ENCODE measurements at regions not wholly inside any gene's neighbourhood (a gene's known extent, or its start where the extent isn't known, plus 50 kb on each side); places are given as distances from the start of the nearest gene placed in this dataset.
A peak's percentile ranks its signal among the peaks of the same experiment; 100 is the strongest.
"Not testable (repeated sequence)": the region's sequence is repeated elsewhere in the genome, so short reads cannot be mapped to it uniquely, and the experiment has no call there.

DNA sequence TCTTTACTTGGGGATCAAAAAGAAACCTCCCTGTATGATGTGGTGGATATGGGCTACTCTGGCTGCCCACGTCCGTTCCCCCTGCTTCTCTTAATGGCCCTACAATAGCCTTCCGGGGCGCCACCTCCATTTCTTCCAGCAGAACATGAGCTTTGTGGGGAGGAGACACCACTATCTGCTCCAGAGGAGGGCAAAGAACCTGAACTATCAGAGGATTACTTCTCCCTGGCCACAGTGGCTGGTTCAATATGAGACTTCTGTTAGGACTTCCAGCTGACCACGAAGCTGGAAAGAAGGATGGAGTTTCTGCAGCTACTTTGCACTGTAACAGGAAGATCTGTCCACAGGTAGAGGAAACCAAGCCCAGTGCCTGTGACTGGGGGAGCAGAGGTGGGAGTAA lies 72.8 kb downstream of the CLEC18A start:
- SMC1A ChIA-PET (ENCODE audit: uncharacterized antibody, unreplicated experiment); H3K9me3 ChIP-seq (replicated peaks; ENCODE audit: control insufficient read depth, insufficient read depth, low read length); H2AFZ ChIP-seq (ENCODE audit: control insufficient read depth, low read depth, low read length); H3K27ac ChIP-seq (ENCODE audit: control insufficient read depth, insufficient read depth); CTCF ChIA-PET; H3K9ac ChIP-seq (ENCODE audit: control insufficient read depth, insufficient read depth, low read length); H3K79me2 ChIP-seq (ENCODE audit: control insufficient read depth, insufficient read depth, low read length); DNase-seq (ENCODE audit: low read depth, low spot score); in situ Hi-C loops (cut with MboI); POLR2A ChIA-PET; H3K4me2 ChIP-seq (ENCODE audit: control insufficient read depth, insufficient read depth); RAD21 ChIA-PET (ENCODE audit: unreplicated experiment); BruUV-seq (replicated peaks); H3K4me3 ChIP-seq; ATAC-seq; H3K27me3 ChIP-seq (replicated peaks in 1 of 2; ENCODE audit: control insufficient read depth in 2 of 2, insufficient read depth in 2 of 2, low read length in 1 of 2); FAIRE-seq; H3K36me3 ChIP-seq (ENCODE audit: control insufficient read depth in 2 of 2, insufficient read depth in 2 of 2, low read length in 1 of 2); H4K20me1 ChIP-seq (ENCODE audit: control insufficient read depth, insufficient read depth); H3K4me1 ChIP-seq (ENCODE audit: control insufficient read depth, insufficient read depth, low read length); intact Hi-C loops (cut with micrococcal nuclease; ENCODE audit: unreplicated experiment): not testable (repeated sequence)
- 100% methylated on average over 5 of the region's 5 CpGs for WGBS (ENCODE audit: insufficient coverage, insufficient replicate concordance, low lambda C conversion rate, missing lambda C conversion rate)

GRCh38 chr16:70026165-70026854 lies 75.2 kb downstream of the CLEC18A start:
- H3K4me1 ChIP-seq (ENCODE audit: control insufficient read depth, insufficient read depth, low read length); H3K4me2 ChIP-seq (ENCODE audit: control insufficient read depth, insufficient read depth); H3K27ac ChIP-seq (ENCODE audit: control insufficient read depth, insufficient read depth); in situ Hi-C loops (cut with MboI); SMC1A ChIA-PET (ENCODE audit: uncharacterized antibody, unreplicated experiment); H3K9ac ChIP-seq (ENCODE audit: control insufficient read depth, insufficient read depth, low read length); H4K20me1 ChIP-seq (ENCODE audit: control insufficient read depth, insufficient read depth); H3K27me3 ChIP-seq (replicated peaks in 1 of 2; ENCODE audit: control insufficient read depth in 2 of 2, insufficient read depth in 2 of 2, low read length in 1 of 2); DNase-seq (ENCODE audit: low read depth, low spot score); POLR2A ChIA-PET; H3K36me3 ChIP-seq (ENCODE audit: control insufficient read depth in 2 of 2, insufficient read depth in 2 of 2, low read length in 1 of 2); intact Hi-C loops (cut with micrococcal nuclease; ENCODE audit: unreplicated experiment); H2AFZ ChIP-seq (ENCODE audit: control insufficient read depth, low read depth, low read length); ATAC-seq; H3K4me3 ChIP-seq; H3K79me2 ChIP-seq (ENCODE audit: control insufficient read depth, insufficient read depth, low read length); BruUV-seq (replicated peaks); H3K9me3 ChIP-seq (replicated peaks; ENCODE audit: control insufficient read depth, insufficient read depth, low read length); CTCF ChIA-PET; RAD21 ChIA-PET (ENCODE audit: unreplicated experiment): not testable (repeated sequence)
- peak; percentile 57 for FAIRE-seq
- 78% methylated on average over 8 of the region's 8 CpGs for WGBS (ENCODE audit: insufficient coverage, insufficient replicate concordance, low lambda C conversion rate, missing lambda C conversion rate)

DNA sequence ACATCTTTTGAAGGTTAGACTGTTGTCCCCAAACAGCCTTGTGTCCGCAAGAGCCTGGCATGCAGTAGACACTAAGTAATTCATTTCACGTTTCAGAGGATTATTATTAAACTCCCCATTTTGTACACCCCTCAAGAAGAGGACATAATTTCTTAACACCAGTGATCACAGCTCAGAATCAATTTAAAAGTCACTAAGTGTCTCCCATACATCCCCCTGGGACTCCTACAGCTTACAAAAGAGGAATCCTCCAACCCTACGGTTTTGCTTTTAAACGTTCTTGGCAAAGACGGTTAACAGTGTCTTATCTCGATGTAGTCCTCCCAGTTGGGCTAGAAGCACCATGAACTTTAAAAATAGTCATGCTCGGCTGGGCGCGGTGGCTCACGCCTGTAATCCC lies 81.2 kb upstream of the PDPR start:
- RAD21 ChIA-PET (ENCODE audit: unreplicated experiment): not testable (repeated sequence)
- SMC1A ChIA-PET (ENCODE audit: uncharacterized antibody, unreplicated experiment): interaction anchor here (0.6 kb wide), 1 partner anchor 634 kb away, joined by 3 read pairs; no protein-coding TSS in a partner anchor
- 99% methylated on average over 10 of the region's 10 CpGs for WGBS (ENCODE audit: insufficient coverage, insufficient replicate concordance, low lambda C conversion rate, missing lambda C conversion rate)

GRCh38 chr16:70037913-70038312 lies 76.2 kb upstream of the PDPR start:
- intact Hi-C loops (cut with micrococcal nuclease; ENCODE audit: unreplicated experiment); H3K4me3 ChIP-seq; RAD21 ChIA-PET (ENCODE audit: unreplicated experiment); H3K9ac ChIP-seq (ENCODE audit: control insufficient read depth, insufficient read depth, low read length); SMC1A ChIA-PET (ENCODE audit: uncharacterized antibody, unreplicated experiment); H3K79me2 ChIP-seq (ENCODE audit: control insufficient read depth, insufficient read depth, low read length); H3K4me1 ChIP-seq (ENCODE audit: control insufficient read depth, insufficient read depth, low read length); DNase-seq (ENCODE audit: low read depth, low spot score); H3K27ac ChIP-seq (ENCODE audit: control insufficient read depth, insufficient read depth); H3K27me3 ChIP-seq (replicated peaks in 1 of 2; ENCODE audit: control insufficient read depth in 2 of 2, insufficient read depth in 2 of 2, low read length in 1 of 2); POLR2A ChIA-PET; in situ Hi-C loops (cut with MboI); BruUV-seq (replicated peaks); H2AFZ ChIP-seq (ENCODE audit: control insufficient read depth, low read depth, low read length); H4K20me1 ChIP-seq (ENCODE audit: control insufficient read depth, insufficient read depth); ATAC-seq; CTCF ChIA-PET; H3K9me3 ChIP-seq (replicated peaks; ENCODE audit: control insufficient read depth, insufficient read depth, low read length); H3K36me3 ChIP-seq (ENCODE audit: control insufficient read depth in 2 of 2, insufficient read depth in 2 of 2, low read length in 1 of 2); H3K4me2 ChIP-seq (ENCODE audit: control insufficient read depth, insufficient read depth); FAIRE-seq: not testable (repeated sequence)
- WGBS (ENCODE audit: insufficient coverage, insufficient replicate concordance, low lambda C conversion rate, missing lambda C conversion rate): 100% methylated on average over 1 of the region's 3 CpGs

More for the DNA sequence above, 81.2 kb upstream of the PDPR start:
- H3K79me2 ChIP-seq (ENCODE audit: control insufficient read depth, insufficient read depth, low read length); H3K27me3 ChIP-seq (replicated peaks in 1 of 2; ENCODE audit: control insufficient read depth in 2 of 2, insufficient read depth in 2 of 2, low read length in 1 of 2); H3K36me3 ChIP-seq (ENCODE audit: control insufficient read depth in 2 of 2, insufficient read depth in 2 of 2, low read length in 1 of 2); H3K4me2 ChIP-seq (ENCODE audit: control insufficient read depth, insufficient read depth); intact Hi-C loops (cut with micrococcal nuclease; ENCODE audit: unreplicated experiment); FAIRE-seq; H3K9me3 ChIP-seq (replicated peaks; ENCODE audit: control insufficient read depth, insufficient read depth, low read length); H3K27ac ChIP-seq (ENCODE audit: control insufficient read depth, insufficient read depth); ATAC-seq; H3K9ac ChIP-seq (ENCODE audit: control insufficient read depth, insufficient read depth, low read length); in situ Hi-C loops (cut with MboI); H4K20me1 ChIP-seq (ENCODE audit: control insufficient read depth, insufficient read depth); H3K4me3 ChIP-seq; POLR2A ChIA-PET; H3K4me1 ChIP-seq (ENCODE audit: control insufficient read depth, insufficient read depth, low read length); CTCF ChIA-PET; DNase-seq (ENCODE audit: low read depth, low spot score); H2AFZ ChIP-seq (ENCODE audit: control insufficient read depth, low read depth, low read length); BruUV-seq (replicated peaks): not testable (repeated sequence)

Data from GM12878 (cell line).